ENCODE measurements at regions not wholly inside any gene's neighbourhood (a gene's known extent, or its start where the extent isn't known, plus 50 kb on each side); places are given as distances from the start of the nearest gene placed in this dataset.

GRCh38 chr2:107589079-107589491 lies 237.6 kb upstream of the RGPD4 start:
- no peaks in the 10 kb centered on the region for H3K27me3 ChIP-seq (ENCODE audit: insufficient read depth, low read length, poor library complexity)
- H3K9ac ChIP-seq (ENCODE audit: low read depth, low read length), result no peak overlapping the region
- no peaks in the 10 kb centered on the region for H3K4me1 ChIP-seq (ENCODE audit: insufficient read depth, low read length)
- H3K36me3 ChIP-seq (ENCODE audit: insufficient read depth, low read length), result no peaks in the 10 kb centered on the region
- H4K20me1 ChIP-seq (ENCODE audit: insufficient read depth, low read length), result no peaks in the 10 kb centered on the region
- H3K79me2 ChIP-seq (ENCODE audit: insufficient read depth, low read length), result no peaks in the 10 kb centered on the region
- H3K4me3 ChIP-seq (ENCODE audit: low read depth in 1 of 2, low read length in 2 of 2), result no peak overlapping the region
- H3K27ac ChIP-seq (ENCODE audit: low read length), result no peak overlapping the region
- no peak overlapping the region for H3K4me2 ChIP-seq (ENCODE audit: insufficient read depth, low read length)
- no peak for ATAC-seq (ENCODE audit: insufficient read depth, low read depth)
- no peaks in the 10 kb centered on the region for H3K9me3 ChIP-seq (ENCODE audit: insufficient read depth, low read length, severe bottlenecking)
- H2AFZ ChIP-seq (ENCODE audit: low read depth, low read length), result no peak overlapping the region
- DNase-seq, result no peak
- TF ChIP-seq, protein P1, sequence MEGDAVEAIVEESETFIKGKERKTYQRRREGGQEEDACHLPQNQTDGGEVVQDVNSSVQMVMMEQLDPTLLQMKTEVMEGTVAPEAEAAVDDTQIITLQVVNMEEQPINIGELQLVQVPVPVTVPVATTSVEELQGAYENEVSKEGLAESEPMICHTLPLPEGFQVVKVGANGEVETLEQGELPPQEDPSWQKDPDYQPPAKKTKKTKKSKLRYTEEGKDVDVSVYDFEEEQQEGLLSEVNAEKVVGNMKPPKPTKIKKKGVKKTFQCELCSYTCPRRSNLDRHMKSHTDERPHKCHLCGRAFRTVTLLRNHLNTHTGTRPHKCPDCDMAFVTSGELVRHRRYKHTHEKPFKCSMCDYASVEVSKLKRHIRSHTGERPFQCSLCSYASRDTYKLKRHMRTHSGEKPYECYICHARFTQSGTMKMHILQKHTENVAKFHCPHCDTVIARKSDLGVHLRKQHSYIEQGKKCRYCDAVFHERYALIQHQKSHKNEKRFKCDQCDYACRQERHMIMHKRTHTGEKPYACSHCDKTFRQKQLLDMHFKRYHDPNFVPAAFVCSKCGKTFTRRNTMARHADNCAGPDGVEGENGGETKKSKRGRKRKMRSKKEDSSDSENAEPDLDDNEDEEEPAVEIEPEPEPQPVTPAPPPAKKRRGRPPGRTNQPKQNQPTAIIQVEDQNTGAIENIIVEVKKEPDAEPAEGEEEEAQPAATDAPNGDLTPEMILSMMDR (IDR thresholded peaks at IDR 0.05; ENCODE audit: borderline replicate concordance, extremely low read depth, low read length, poor library complexity, severe bottlenecking), result no peak
- TF ChIP-seq EZH2 (IDR thresholded peaks at IDR 0.05; ENCODE audit: borderline replicate concordance, low read depth, low read length, severe bottlenecking), result no peak

- Histone ChIP-seq H3K27ac (ENCODE audit: low read length) (no peak overlapping the region), H3K79me2 (ENCODE audit: insufficient read depth, low read length) (no peaks in the 10 kb centered on the region), H3K4me3 (ENCODE audit: low read depth in 1 of 2, low read length in 2 of 2) (no peak overlapping the region), H3K4me1 (ENCODE audit: insufficient read depth, low read length) (no peaks in the 10 kb centered on the region), H3K9ac (ENCODE audit: low read depth, low read length) (no peak overlapping the region), H3K27me3 (ENCODE audit: insufficient read depth, low read length, poor library complexity) (no peaks in the 10 kb centered on the region), H2AFZ (ENCODE audit: low read depth, low read length) (no peak overlapping the region), H3K36me3 (ENCODE audit: insufficient read depth, low read length) (no peaks in the 10 kb centered on the region), H3K4me2 (ENCODE audit: insufficient read depth, low read length) (no peak overlapping the region), H3K9me3 (ENCODE audit: insufficient read depth, low read length, severe bottlenecking) (no peaks in the 10 kb centered on the region), H4K20me1 (ENCODE audit: insufficient read depth, low read length) (no peaks in the 10 kb centered on the region)
- ATAC-seq (ENCODE audit: insufficient read depth, low read depth) (no peak), DNase-seq (no peak)
- TF ChIP-seq, protein P1 (IDR thresholded peaks at IDR 0.05; ENCODE audit: borderline replicate concordance, extremely low read depth, low read length, poor library complexity, severe bottlenecking), result no peak
- TF ChIP-seq EZH2 (IDR thresholded peaks at IDR 0.05; ENCODE audit: borderline replicate concordance, low read depth, low read length, severe bottlenecking), result no peak
These were observed 235.0 kb upstream of the RGPD4 start for GRCh38 chr2:107591561-107592279.

DNA sequence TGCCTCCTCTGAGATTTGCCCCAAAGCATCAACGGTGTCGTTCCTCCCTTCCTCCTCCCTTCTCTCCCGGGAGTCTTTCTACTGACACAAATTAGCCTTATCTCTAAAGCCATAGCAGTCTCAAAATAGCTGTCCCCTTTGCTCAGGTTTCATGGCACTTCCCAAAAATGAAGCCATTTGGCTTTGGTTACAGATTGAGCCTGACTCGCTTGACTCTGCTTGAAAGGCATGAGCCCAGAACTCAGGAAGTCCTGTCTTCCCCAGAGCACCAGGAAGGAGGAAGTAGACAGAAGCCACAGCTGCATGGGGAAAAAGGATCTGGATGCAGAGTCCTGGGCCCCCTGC lies 234.4 kb upstream of the RGPD4 start:
- Histone ChIP-seq H4K20me1 (ENCODE audit: insufficient read depth, low read length) (no peaks in the 10 kb centered on the region), H3K9me3 (ENCODE audit: insufficient read depth, low read length, severe bottlenecking) (no peaks in the 10 kb centered on the region), H3K27me3 (ENCODE audit: insufficient read depth, low read length, poor library complexity) (no peaks in the 10 kb centered on the region), H3K4me3 (ENCODE audit: low read depth in 1 of 2, low read length in 2 of 2) (no peak overlapping the region), H3K9ac (ENCODE audit: low read depth, low read length) (no peak overlapping the region), H3K4me2 (ENCODE audit: insufficient read depth, low read length) (no peak overlapping the region), H3K4me1 (ENCODE audit: insufficient read depth, low read length) (no peaks in the 10 kb centered on the region), H2AFZ (ENCODE audit: low read depth, low read length) (no peak overlapping the region), H3K36me3 (ENCODE audit: insufficient read depth, low read length) (no peaks in the 10 kb centered on the region), H3K27ac (ENCODE audit: low read length) (no peak overlapping the region), H3K79me2 (ENCODE audit: insufficient read depth, low read length) (no peaks in the 10 kb centered on the region)
- TF ChIP-seq EZH2 (IDR thresholded peaks at IDR 0.05; ENCODE audit: borderline replicate concordance, low read depth, low read length, severe bottlenecking), result no peak
- TF ChIP-seq, protein P1 (IDR thresholded peaks at IDR 0.05; ENCODE audit: borderline replicate concordance, extremely low read depth, low read length, poor library complexity, severe bottlenecking), result no peak
- DNase-seq, result no peak
- no peak for ATAC-seq (ENCODE audit: insufficient read depth, low read depth)
